ENCODE measurements at regions not wholly inside any gene's neighbourhood (a gene's known extent, or its start where the extent isn't known, plus 50 kb on each side); places are given as distances from the start of the nearest gene placed in this dataset.

GRCh38 chr10:108784534-108784933 lies 1138.8 kb downstream of the XPNPEP1 start:
- Histone ChIP-seq H3K27ac (no peak overlapping the region), H3K4me3 (no peak overlapping the region), H3K9me3 (peaks cover 12% of the 10 kb centered on the region; the same call in 1 of the 3 replicates), H3K4me1 (no peaks in the 10 kb centered on the region), H3K4me2 (no peak overlapping the region)
- FAIRE-seq (no peak), DNase-seq (ENCODE audit: low read depth in 1 of 2, low spot score in 1 of 2) (no peak), ATAC-seq (no peak)
- ChIA-PET POLR2A (no interaction called here), CTCF (no interaction called here)
- 0% methylated on average over 5 of the region's 5 CpGs for WGBS (ENCODE audit: missing lambda C conversion rate)
- TF ChIP-seq CTCF (IDR thresholded peaks at IDR 0.05) (no peak), E2F6 (IDR thresholded peaks at IDR 0.05; ENCODE audit: borderline replicate concordance, low read depth) (no peak), TFCP2L1 (CRISPR knock-in tag; IDR thresholded peaks at IDR 0.05) (no peak), HMGXB4 (CRISPR knock-in tag; IDR thresholded peaks at IDR 0.05; ENCODE audit: borderline replicate concordance) (no peak), RCOR1 (IDR thresholded peaks at IDR 0.05; ENCODE audit: low read depth, low read length) (no peak), MYC (IDR thresholded peaks at IDR 0.05; ENCODE audit: borderline replicate concordance, low read length) (no peak), HDAC2 (IDR thresholded peaks at IDR 0.05) (no peak), NPAS2 (CRISPR knock-in tag; IDR thresholded peaks at IDR 0.05; ENCODE audit: borderline replicate concordance) (no peak), FOSL2 (IDR thresholded peaks at IDR 0.05) (no peak), FOSL2 (CRISPR knock-in tag; IDR thresholded peaks at IDR 0.05) (no peak), HEYL (CRISPR knock-in tag; IDR thresholded peaks at IDR 0.05) (no peak), EP300 (IDR thresholded peaks at IDR 0.05) (no peak), REST (IDR thresholded peaks at IDR 0.05) (no peak), CEBPB (IDR thresholded peaks at IDR 0.05) (no peak), SMC3 (IDR thresholded peaks at IDR 0.05) (no peak), ESRRA (IDR thresholded peaks at IDR 0.05; ENCODE audit: borderline replicate concordance, low read length) (no peak)

- FAIRE-seq (no peak), ATAC-seq (peak in 1 of 2 experiments; percentile 57; a peak in 3 of 6 replicates), DNase-seq (ENCODE audit: low read depth in 1 of 2, low spot score in 1 of 2) (peak; percentile 2 to 57)
- ChIA-PET POLR2A (no interaction called here), CTCF (no interaction called here)
- H3K4me1 ChIP-seq: no peaks in the 10 kb centered on the region
- WGBS (ENCODE audit: missing lambda C conversion rate): 0% methylated on average over 1 of the region's 1 CpG
- no peak overlapping the region for H3K27ac ChIP-seq
- no peak overlapping the region for H3K4me2 ChIP-seq
- peaks cover 12% of the 10 kb centered on the region; the same call in 1 of the 3 replicates for H3K9me3 ChIP-seq
- TF ChIP-seq RAD21 (conservative IDR thresholded peaks at IDR 0.05 in 1 of 2, IDR thresholded peaks at IDR 0.05 in 1 of 2) (peak in 1 of 2 experiments; percentile 61; a peak in 2 of 5 replicates), CTCF (IDR thresholded peaks at IDR 0.05) (peak; percentile 26; the same call in 1 of the 3 replicates), PBX3 (IDR thresholded peaks at IDR 0.05) (no peak), ESRRA (IDR thresholded peaks at IDR 0.05; ENCODE audit: borderline replicate concordance, low read length) (no peak), FOXS1 (CRISPR knock-in tag; IDR thresholded peaks at IDR 0.05) (no peak)
- no peak overlapping the region for H3K4me3 ChIP-seq
These were observed 1139.4 kb downstream of the XPNPEP1 start for GRCh38 chr10:108783897-108784296.
